GM12878 (cell line): ENCODE measurements at regions not wholly inside any gene's neighbourhood (a gene's known extent, or its start where the extent isn't known, plus 50 kb on each side); places are given as distances from the start of the nearest gene placed in this dataset.

Experiments
- BCL3 ChIP-seq: IDR thresholded peaks from 2 replicates; pipeline ENCODE4 v1.6.1; 2011; ENCODE audit warnings: borderline replicate concordance, low read depth, mild to moderate bottlenecking, moderate library complexity, low read length; ENCODE audit not compliant: insufficient read depth, poor library complexity, severe bottlenecking
- CBX5 ChIP-seq: sonication (generic); IDR thresholded peaks from 2 replicates; pipeline ENCODE4 v1.6.1; 2016; ENCODE audit warnings: low read depth, moderate library complexity, mild to moderate bottlenecking, inconsistent platforms
- CTCF ChIP-seq, 3 experiments: IDR thresholded peaks in 2 of 3; conservative IDR thresholded peaks in 1 of 3; 2 replicates each; pipeline ENCODE4 v1.5.1; 2011; ENCODE audit warnings: low read depth in 3 of 3, low read length in 3 of 3, mild to moderate bottlenecking in 3 of 3, control low read depth in 2 of 3, moderate library complexity in 2 of 3, inconsistent platforms in 1 of 3, mixed read lengths in 1 of 3; ENCODE audit not compliant: control insufficient read depth in 2 of 3, insufficient read depth in 1 of 3; ENCODE audit errors: extremely low read depth in 1 of 3
- EGR1 ChIP-seq, 2 experiments: IDR thresholded peaks; 1 replicate in 1 of 2; 2 replicates in 1 of 2; pipeline ENCODE4 v1.6.1; 2011 to 2012; ENCODE audit warnings: low read depth in 2 of 2, low read length in 2 of 2, borderline replicate concordance in 1 of 2, mild to moderate bottlenecking in 1 of 2, moderate library complexity in 1 of 2
- KDM1A ChIP-seq: fragments of 200-600 bp; sonication (generic); IDR thresholded peaks from 2 replicates; pipeline ENCODE4 v1.6.1; 2016; ENCODE audit warnings: borderline replicate concordance
- POLR2AphosphoS2 ChIP-seq: IDR thresholded peaks from 2 replicates; pipeline ENCODE4 v1.6.1; 2011; ENCODE audit warnings: low read depth, mild to moderate bottlenecking, low read length, improper control_type of control experiment, moderate library complexity
- RAD21 ChIP-seq: IDR thresholded peaks from 2 replicates; pipeline ENCODE4 v1.6.1; 2011; ENCODE audit warnings: mild to moderate bottlenecking, low read depth, low read length, moderate library complexity; ENCODE audit not compliant: insufficient read depth
- RFX5 ChIP-seq: IDR thresholded peaks from 2 replicates; pipeline ENCODE4 v1.6.1; 2011; ENCODE audit warnings: low read depth, low read length, improper control_type of control experiment
- TARDBP ChIP-seq: IDR thresholded peaks from 2 replicates; pipeline ENCODE4 v1.6.1; 2016; ENCODE audit warnings: borderline replicate concordance
- ZNF217 ChIP-seq: fragments of 450-650 bp; IDR thresholded peaks from 2 replicates; pipeline ENCODE4 v1.6.1; 2017; ENCODE audit warnings: antibody characterized with exemption, mild to moderate bottlenecking
- TF ChIP-seq, protein P1 (sequence below): IDR thresholded peaks from 2 replicates; pipeline ENCODE4 v1.6.1; 2011; ENCODE audit warnings: low read depth, mild to moderate bottlenecking, low read length, moderate library complexity, borderline replicate concordance; ENCODE audit errors: extremely low read depth
- TF ChIP-seq, protein P2 (sequence below): fragments of 450-650 bp; formaldehyde crosslinking; IDR thresholded peaks from 2 replicates; pipeline ENCODE4 v1.4.0; 2022; ENCODE audit warnings: mild to moderate bottlenecking, moderate library complexity

GRCh38 chr9:86767373-86767772, 179.9 kb downstream of the GAS1 start:
- TF ChIP-seq CTCF (IDR thresholded peaks at IDR 0.05 in 2 of 3, conservative IDR thresholded peaks at IDR 0.05 in 1 of 3; ENCODE audit: control insufficient read depth in 2 of 3, extremely low read depth in 1 of 3, insufficient read depth in 1 of 3, low read depth in 3 of 3, low read length in 3 of 3): no peak
- no peak for TF ChIP-seq KDM1A
- TF ChIP-seq CBX5: no peak
- TF ChIP-seq, protein P1, sequence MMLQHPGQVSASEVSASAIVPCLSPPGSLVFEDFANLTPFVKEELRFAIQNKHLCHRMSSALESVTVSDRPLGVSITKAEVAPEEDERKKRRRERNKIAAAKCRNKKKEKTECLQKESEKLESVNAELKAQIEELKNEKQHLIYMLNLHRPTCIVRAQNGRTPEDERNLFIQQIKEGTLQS: no peak
- TF ChIP-seq BCL3: no peak
- TF ChIP-seq, protein P2, sequence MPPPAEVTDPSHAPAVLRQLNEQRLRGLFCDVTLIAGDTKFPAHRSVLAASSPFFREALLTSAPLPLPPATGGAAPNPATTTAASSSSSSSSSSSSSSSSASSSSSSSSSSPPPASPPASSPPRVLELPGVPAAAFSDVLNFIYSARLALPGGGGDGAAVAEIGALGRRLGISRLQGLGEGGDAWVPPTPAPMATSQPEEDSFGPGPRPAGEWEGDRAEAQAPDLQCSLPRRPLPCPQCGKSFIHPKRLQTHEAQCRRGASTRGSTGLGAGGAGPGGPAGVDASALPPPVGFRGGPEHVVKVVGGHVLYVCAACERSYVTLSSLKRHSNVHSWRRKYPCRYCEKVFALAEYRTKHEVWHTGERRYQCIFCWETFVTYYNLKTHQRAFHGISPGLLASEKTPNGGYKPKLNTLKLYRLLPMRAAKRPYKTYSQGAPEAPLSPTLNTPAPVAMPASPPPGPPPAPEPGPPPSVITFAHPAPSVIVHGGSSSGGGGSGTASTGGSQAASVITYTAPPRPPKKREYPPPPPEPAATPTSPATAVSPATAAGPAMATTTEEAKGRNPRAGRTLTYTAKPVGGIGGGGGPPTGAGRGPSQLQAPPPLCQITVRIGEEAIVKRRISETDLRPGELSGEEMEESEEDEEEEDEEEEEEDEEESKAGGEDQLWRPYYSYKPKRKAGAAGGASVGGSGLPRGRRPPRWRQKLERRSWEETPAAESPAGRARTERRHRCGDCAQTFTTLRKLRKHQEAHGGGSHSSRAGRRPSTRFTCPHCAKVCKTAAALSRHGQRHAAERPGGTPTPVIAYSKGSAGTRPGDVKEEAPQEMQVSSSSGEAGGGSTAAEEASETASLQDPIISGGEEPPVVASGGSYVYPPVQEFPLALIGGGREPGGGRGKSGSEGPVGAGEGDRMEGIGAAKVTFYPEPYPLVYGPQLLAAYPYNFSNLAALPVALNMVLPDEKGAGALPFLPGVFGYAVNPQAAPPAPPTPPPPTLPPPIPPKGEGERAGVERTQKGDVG (CRISPR knock-in tag): no peak
- TF ChIP-seq ZNF217: no peak
- no peak for TF ChIP-seq POLR2AphosphoS2
- TF ChIP-seq TARDBP: no peak
- no peak for TF ChIP-seq RFX5
- TF ChIP-seq EGR1 (IDR thresholded peaks at IDR 0.05; ENCODE audit: borderline replicate concordance in 1 of 2, low read depth in 2 of 2, low read length in 2 of 2): no peak
- TF ChIP-seq RAD21: no peak
